HFFc6 (cell line): ENCODE measurements at regions not wholly inside any gene's neighbourhood (a gene's known extent, or its start where the extent isn't known, plus 50 kb on each side); places are given as distances from the start of the nearest gene placed in this dataset.

ENCODE experiments used
- DNase-seq: peaks from one replicate; pipeline ENCODE4 v3.0.0-alpha.2; 2018
- H3K27ac Mint-ChIP-seq: 2 replicates; pipeline ENCODE4 v1.8.0; 2020; ENCODE audit warnings: mild to moderate bottlenecking, mixed read lengths
- H3K27me3 Mint-ChIP-seq: 2 replicates; pipeline ENCODE4 v1.8.0; 2021; ENCODE audit warnings: mild to moderate bottlenecking, moderate library complexity, mixed read lengths; ENCODE audit not compliant: insufficient read depth
- H3K36me3 Mint-ChIP-seq: 2 replicates; pipeline ENCODE4 v1.8.0; 2021; ENCODE audit warnings: low read depth, mixed read lengths
- H3K4me1 Mint-ChIP-seq: 2 replicates; pipeline ENCODE4 v1.8.0; 2020; ENCODE audit warnings: low read depth, mixed read lengths
- H3K4me3 Mint-ChIP-seq: 2 replicates; pipeline ENCODE4 v1.8.0; 2020; ENCODE audit warnings: mild to moderate bottlenecking, moderate library complexity, mixed read lengths
- H3K9me3 Mint-ChIP-seq: 2 replicates; pipeline ENCODE4 v1.8.0; 2020; ENCODE audit warnings: mild to moderate bottlenecking, mixed read lengths
- TF ChIP-seq, protein P1 (sequence below): fragments of 200-600 bp; sonication (generic); IDR thresholded peaks from 2 replicates; pipeline ENCODE4 v1.5.0; 2021; ENCODE audit warnings: antibody characterized with exemption, mild to moderate bottlenecking

DNA sequence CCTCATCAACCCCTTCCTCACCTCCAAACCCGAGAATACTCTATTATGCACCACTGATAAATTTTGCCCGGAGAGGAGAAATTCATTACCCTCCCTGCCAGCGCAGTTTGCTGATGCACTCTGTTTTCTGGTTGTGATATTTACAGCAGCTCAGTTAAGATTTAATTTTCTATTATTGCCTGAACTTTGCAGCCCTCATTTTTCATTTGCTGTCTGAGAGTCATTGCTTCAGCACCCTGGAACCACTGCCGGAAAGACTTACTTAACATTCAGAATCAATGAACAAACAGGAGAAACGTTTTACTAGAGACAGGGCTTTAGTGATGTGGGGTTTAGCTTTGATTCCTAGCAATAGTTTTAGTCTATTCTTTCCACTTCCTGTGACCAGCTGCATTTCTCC is 56.7 kb upstream of the MAMDC2 start:
- Mint-ChIP-seq H3K36me3 (no peaks in the 10 kb centered on the region), H3K4me3 (no peak overlapping the region), H3K4me1 (peaks cover 10% of the 10 kb centered on the region), H3K27ac (no peak overlapping the region), H3K9me3 (no peaks in the 10 kb centered on the region), H3K27me3 (no peaks in the 10 kb centered on the region; the same call in 1 of the 2 replicates)
- DNase-seq = no peak
- TF ChIP-seq, protein P1, sequence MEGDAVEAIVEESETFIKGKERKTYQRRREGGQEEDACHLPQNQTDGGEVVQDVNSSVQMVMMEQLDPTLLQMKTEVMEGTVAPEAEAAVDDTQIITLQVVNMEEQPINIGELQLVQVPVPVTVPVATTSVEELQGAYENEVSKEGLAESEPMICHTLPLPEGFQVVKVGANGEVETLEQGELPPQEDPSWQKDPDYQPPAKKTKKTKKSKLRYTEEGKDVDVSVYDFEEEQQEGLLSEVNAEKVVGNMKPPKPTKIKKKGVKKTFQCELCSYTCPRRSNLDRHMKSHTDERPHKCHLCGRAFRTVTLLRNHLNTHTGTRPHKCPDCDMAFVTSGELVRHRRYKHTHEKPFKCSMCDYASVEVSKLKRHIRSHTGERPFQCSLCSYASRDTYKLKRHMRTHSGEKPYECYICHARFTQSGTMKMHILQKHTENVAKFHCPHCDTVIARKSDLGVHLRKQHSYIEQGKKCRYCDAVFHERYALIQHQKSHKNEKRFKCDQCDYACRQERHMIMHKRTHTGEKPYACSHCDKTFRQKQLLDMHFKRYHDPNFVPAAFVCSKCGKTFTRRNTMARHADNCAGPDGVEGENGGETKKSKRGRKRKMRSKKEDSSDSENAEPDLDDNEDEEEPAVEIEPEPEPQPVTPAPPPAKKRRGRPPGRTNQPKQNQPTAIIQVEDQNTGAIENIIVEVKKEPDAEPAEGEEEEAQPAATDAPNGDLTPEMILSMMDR = no peak

DNA sequence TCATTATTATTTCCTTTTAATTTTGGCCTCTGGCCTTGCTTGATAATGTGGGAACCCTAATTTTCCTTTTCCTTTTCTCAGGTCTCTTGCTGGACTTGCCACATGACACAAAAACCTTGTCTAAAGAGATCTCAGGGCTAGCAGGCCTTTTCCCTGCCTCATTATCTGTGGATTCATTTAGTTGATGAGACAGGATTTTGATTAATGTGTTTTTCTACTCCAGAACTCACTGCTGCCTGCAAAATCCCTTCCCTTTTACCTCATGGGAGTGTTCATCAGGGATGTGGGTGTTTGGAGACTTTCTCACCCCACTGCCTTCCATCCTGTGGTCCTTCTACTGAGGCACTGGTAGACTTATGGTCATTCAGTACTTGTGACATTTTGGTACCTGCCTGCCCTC is 56.2 kb upstream of the MAMDC2 start:
- Mint-ChIP-seq H3K27ac (no peak overlapping the region), H3K27me3 (no peaks in the 10 kb centered on the region; the same call in 1 of the 2 replicates)
- TF ChIP-seq, protein P1 = no peak

DNA sequence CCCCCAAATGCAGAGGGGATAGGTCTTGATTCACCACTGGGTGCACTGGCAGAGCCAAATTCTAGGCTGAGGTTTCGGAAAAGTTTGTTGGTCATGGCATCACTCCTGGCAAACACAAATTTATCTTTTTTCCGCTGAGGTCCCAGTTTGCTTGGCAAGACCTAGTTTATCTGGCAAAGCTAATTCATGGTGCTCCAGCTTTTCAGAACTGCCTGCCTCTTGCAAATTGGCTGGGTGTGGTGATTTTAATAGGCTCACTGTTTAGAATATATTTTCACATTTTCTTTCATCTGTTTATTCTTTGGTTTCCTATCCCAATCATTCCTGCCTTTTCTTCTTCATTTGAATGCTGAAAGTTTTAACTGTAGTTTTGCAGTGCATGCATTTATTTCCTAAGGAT is 50.5 kb upstream of the MAMDC2 start:
- H3K27me3 Mint-ChIP-seq = peaks cover 2% of the 10 kb centered on the region
- no peak for DNase-seq
- no peak overlapping the region for H3K4me3 Mint-ChIP-seq
- H3K36me3 Mint-ChIP-seq = no peaks in the 10 kb centered on the region
- H3K9me3 Mint-ChIP-seq = no peaks in the 10 kb centered on the region
- TF ChIP-seq, protein P1 = no peak
- H3K27ac Mint-ChIP-seq = no peak overlapping the region
- no peaks in the 10 kb centered on the region; the same call in 1 of the 2 replicates for H3K4me1 Mint-ChIP-seq

More for the DNA sequence above, 56.2 kb upstream of the MAMDC2 start:
- no peaks in the 10 kb centered on the region for H3K36me3 Mint-ChIP-seq
- H3K4me3 Mint-ChIP-seq = no peak overlapping the region
- peaks cover 5% of the 10 kb centered on the region for H3K4me1 Mint-ChIP-seq
- no peak for DNase-seq
- no peaks in the 10 kb centered on the region for H3K9me3 Mint-ChIP-seq
